SU-DHL-6 (cell line): ENCODE measurements at regions not wholly inside any gene's neighbourhood (a gene's known extent, or its start where the extent isn't known, plus 50 kb on each side); places are given as distances from the start of the nearest gene placed in this dataset.

ENCODE experiments used
- H2AFZ ChIP-seq: fragments of 200-600 bp; sonication (generic); 2 replicates; pipeline ENCODE4 v1.6.1; 2014; ENCODE audit warnings: low read depth, mild to moderate bottlenecking, moderate library complexity, mixed read lengths, antibody characterized with exemption, low read length; ENCODE audit not compliant: severe bottlenecking
- H3F3A ChIP-seq: fragments of 200-600 bp; shearing (Covaris generic); 2 replicates; pipeline ENCODE4 v1.6.0; 2016; ENCODE audit warnings: antibody characterized with exemption, mild to moderate bottlenecking; ENCODE audit not compliant: insufficient read depth
- H3K27ac ChIP-seq: fragments of 200-600 bp; sonication (generic); 2 replicates; pipeline ENCODE4 v1.5.1; 2016; ENCODE audit warnings: low read depth, mild to moderate bottlenecking, low read length, moderate library complexity, mixed read lengths
- H3K27me3 ChIP-seq: fragments of 200-600 bp; sonication (generic), shearing (Covaris generic); 2 replicates; pipeline ENCODE4 v1.6.0; 2014; ENCODE audit warnings: mild to moderate bottlenecking, low read length
- H3K36me3 ChIP-seq: fragments of 200-600 bp; sonication (generic); 2 replicates; pipeline ENCODE4 v1.6.1; 2014; ENCODE audit warnings: mild to moderate bottlenecking, low read length, mixed read lengths
- H3K4me2 ChIP-seq: fragments of 300-600, 200-600 bp; shearing (Covaris generic), sonication (generic); 2 replicates; pipeline ENCODE4 v1.6.0; 2014; ENCODE audit warnings: low read length, low read depth, mild to moderate bottlenecking; ENCODE audit not compliant: poor library complexity, severe bottlenecking
- H3K4me3 ChIP-seq: fragments of 200-600 bp; sonication (generic); 2 replicates; pipeline ENCODE4 v1.5.1; 2014; ENCODE audit warnings: antibody characterized with exemption, low read length, mild to moderate bottlenecking, mixed read lengths; ENCODE audit not compliant: insufficient read depth, poor library complexity, severe bottlenecking
- H3K79me2 ChIP-seq: fragments of 200-600 bp; sonication (generic); 2 replicates; pipeline ENCODE4 v1.6.1; 2014; ENCODE audit warnings: mild to moderate bottlenecking, low read length, moderate library complexity; ENCODE audit not compliant: insufficient read depth
- H3K9ac ChIP-seq: fragments of 200-600 bp; sonication (generic); 2 replicates; pipeline ENCODE4 v1.7.0; 2014; ENCODE audit warnings: mild to moderate bottlenecking, low read length
- H3K9me2 ChIP-seq: fragments of 200-600 bp; sonication (generic); replicated peaks from 2 replicates; pipeline ENCODE4 v1.6.1; 2014; ENCODE audit warnings: low read length; ENCODE audit not compliant: insufficient read depth
- H3K9me3 ChIP-seq: fragments of 200-600 bp; sonication (generic); 2 replicates; pipeline ENCODE4 v1.6.1; 2014; ENCODE audit warnings: low read length, mixed read lengths; ENCODE audit not compliant: insufficient read depth
- H4K20me1 ChIP-seq: fragments of 200-600 bp; sonication (generic); 2 replicates; pipeline ENCODE4 v1.6.1; 2014; ENCODE audit warnings: low read depth, mild to moderate bottlenecking, antibody characterized with exemption, low read length, moderate library complexity, mixed read lengths
- EZH2phosphoT487 ChIP-seq: fragments of 200-600 bp; sonication (generic), shearing (Covaris generic); conservative IDR thresholded peaks from 2 replicates; pipeline ENCODE4 v1.6.1; 2018; ENCODE audit warnings: mild to moderate bottlenecking, antibody characterized with exemption, low read length, moderate library complexity, mixed read lengths
- TF ChIP-seq, protein P1 (sequence below): fragments of 200-600 bp; sonication (generic); IDR thresholded peaks from one replicate; pipeline ENCODE4 v1.5.1; 2017; ENCODE audit warnings: antibody characterized with exemption, mild to moderate bottlenecking, low read length, moderate library complexity; ENCODE audit not compliant: insufficient read depth, poor library complexity, severe bottlenecking

DNA sequence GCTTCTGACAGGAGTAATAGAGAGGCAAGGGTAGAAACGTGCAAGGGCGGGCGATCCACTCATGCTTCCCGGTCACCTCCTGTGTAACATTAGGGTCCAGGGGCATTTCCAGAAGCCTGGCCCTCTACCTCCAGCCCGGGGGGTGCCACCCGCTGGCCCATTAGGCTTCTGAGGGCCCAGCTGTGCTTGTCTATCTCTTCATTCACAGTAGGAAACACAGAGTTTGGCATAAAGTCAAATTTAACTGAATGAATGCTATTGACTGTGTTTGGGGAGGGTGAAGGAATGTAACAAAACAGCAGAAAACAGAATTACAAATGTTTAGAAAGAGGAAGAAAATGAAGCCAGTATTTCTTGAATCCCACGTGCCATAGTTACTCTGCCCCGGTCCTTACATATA, 112.4 kb upstream of the SLC66A3 start:
- Histone ChIP-seq H3K27me3 (no peaks in the 10 kb centered on the region), H3K9ac (no peak overlapping the region), H3K4me2 (no peak overlapping the region), H3K9me3 (no peaks in the 10 kb centered on the region), H3K9me2 (no peaks in the 10 kb centered on the region), H3K27ac (no peak overlapping the region), H4K20me1 (no peaks in the 10 kb centered on the region), H2AFZ (no peak overlapping the region), H3K36me3 (no peaks in the 10 kb centered on the region), H3K79me2 (no peaks in the 10 kb centered on the region), H3K4me3 (no peak overlapping the region), H3F3A (no peaks in the 10 kb centered on the region)
- no peak for TF ChIP-seq EZH2phosphoT487
- TF ChIP-seq, protein P1, sequence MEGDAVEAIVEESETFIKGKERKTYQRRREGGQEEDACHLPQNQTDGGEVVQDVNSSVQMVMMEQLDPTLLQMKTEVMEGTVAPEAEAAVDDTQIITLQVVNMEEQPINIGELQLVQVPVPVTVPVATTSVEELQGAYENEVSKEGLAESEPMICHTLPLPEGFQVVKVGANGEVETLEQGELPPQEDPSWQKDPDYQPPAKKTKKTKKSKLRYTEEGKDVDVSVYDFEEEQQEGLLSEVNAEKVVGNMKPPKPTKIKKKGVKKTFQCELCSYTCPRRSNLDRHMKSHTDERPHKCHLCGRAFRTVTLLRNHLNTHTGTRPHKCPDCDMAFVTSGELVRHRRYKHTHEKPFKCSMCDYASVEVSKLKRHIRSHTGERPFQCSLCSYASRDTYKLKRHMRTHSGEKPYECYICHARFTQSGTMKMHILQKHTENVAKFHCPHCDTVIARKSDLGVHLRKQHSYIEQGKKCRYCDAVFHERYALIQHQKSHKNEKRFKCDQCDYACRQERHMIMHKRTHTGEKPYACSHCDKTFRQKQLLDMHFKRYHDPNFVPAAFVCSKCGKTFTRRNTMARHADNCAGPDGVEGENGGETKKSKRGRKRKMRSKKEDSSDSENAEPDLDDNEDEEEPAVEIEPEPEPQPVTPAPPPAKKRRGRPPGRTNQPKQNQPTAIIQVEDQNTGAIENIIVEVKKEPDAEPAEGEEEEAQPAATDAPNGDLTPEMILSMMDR, result no peak

DNA sequence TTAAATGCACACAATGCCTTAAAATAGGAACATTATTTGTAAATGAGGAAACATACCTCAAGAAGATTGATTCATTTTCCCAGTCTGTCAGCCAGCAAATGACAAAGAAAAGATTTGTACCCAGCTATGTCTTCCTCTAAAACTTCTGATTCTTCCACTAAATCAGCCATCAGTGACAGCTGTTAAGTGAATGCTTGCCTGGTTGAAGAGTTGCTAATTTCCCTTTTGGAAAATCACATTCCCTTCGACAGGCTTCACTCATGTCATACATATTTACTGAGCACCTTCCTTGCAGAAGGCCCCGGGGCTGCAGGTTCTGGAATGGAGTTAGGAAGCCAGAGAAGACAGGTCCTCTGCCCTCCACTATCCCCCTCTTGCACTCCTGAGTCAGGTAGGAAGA, 112.0 kb upstream of the SLC66A3 start:
- Histone ChIP-seq H3K4me2 (no peak overlapping the region), H3K27ac (no peak overlapping the region), H3K79me2 (no peaks in the 10 kb centered on the region), H3K9ac (no peak overlapping the region), H3K9me2 (no peaks in the 10 kb centered on the region), H3K9me3 (no peaks in the 10 kb centered on the region), H3K4me3 (no peak overlapping the region), H2AFZ (no peak overlapping the region), H3K36me3 (no peaks in the 10 kb centered on the region), H3F3A (no peaks in the 10 kb centered on the region), H4K20me1 (no peaks in the 10 kb centered on the region), H3K27me3 (no peaks in the 10 kb centered on the region)
- TF ChIP-seq EZH2phosphoT487, result no peak
- TF ChIP-seq, protein P1, result no peak

DNA sequence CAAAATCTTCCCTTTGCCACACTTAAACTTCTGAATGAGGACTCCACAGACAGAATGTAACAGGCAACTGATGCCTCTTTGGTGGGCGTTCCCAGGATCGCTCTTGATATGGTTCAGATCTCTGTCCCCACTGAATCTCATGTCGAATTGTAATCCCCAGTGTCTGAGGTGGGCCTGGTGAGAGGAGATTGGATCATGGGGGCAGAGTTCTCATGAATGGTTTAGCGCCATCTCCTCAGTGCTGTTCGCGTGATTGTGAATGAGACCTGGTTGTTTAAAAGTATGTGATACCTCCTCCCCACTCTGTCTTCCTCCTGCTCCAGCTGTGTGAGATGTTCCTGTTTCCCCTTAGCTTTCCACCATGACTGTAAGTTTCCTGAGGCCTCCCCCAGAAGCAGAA, 111.1 kb upstream of the SLC66A3 start:
- TF ChIP-seq EZH2phosphoT487, result no peak
- TF ChIP-seq, protein P1, result no peak
- H3K4me3 ChIP-seq, result no peak overlapping the region

More for the DNA sequence above, 111.1 kb upstream of the SLC66A3 start:
- no peaks in the 10 kb centered on the region for H3K9me2 ChIP-seq
- no peaks in the 10 kb centered on the region for H3K27me3 ChIP-seq
- H3K36me3 ChIP-seq, result no peaks in the 10 kb centered on the region
- H3K79me2 ChIP-seq, result no peaks in the 10 kb centered on the region
- no peaks in the 10 kb centered on the region for H4K20me1 ChIP-seq
- no peaks in the 10 kb centered on the region for H3F3A ChIP-seq
- no peak overlapping the region for H3K9ac ChIP-seq
- no peak overlapping the region for H2AFZ ChIP-seq
- H3K4me2 ChIP-seq, result no peak overlapping the region
- no peaks in the 10 kb centered on the region for H3K9me3 ChIP-seq
- no peak overlapping the region for H3K27ac ChIP-seq
